T-helper 1 cell (primary cell): ENCODE measurements at regions not wholly inside any gene's neighbourhood (a gene's known extent, or its start where the extent isn't known, plus 50 kb on each side); places are given as distances from the start of the nearest gene placed in this dataset.

Experiments
- DNase-seq, 5 donors: peaks; one replicate each; pipeline ENCODE4 v3.0.0-alpha.2; 2012 to 2020

DNA sequence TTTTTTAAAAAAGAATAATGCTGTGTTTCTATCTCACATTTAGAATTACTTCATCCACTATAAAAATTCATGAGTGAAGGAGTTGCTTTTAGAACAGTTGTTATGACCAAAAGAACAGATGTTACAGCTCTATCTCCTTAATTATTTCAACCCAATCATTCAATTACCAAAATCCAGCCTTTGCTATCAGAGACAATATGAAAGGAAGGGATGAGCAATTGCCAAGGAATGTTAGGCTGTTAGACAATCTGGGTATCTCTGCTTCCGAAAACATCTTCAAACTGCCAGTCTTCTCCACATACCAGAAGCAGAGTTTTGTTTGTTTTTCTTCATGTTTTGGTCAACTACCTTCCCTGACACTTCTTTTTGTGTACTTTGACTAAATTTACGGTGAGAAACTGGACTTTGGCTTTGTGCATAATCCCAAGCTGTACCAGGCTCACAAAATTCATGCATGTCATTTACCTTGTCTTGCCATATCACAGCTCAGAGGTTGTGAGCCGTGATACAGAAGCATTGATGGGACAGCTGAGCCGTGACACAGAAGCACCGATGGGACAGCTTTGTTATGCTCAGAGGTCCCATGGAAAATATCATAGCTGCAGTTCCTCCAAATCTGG, 405.5 kb downstream of the KIF4B start:
- DNase-seq = no peak

DNA sequence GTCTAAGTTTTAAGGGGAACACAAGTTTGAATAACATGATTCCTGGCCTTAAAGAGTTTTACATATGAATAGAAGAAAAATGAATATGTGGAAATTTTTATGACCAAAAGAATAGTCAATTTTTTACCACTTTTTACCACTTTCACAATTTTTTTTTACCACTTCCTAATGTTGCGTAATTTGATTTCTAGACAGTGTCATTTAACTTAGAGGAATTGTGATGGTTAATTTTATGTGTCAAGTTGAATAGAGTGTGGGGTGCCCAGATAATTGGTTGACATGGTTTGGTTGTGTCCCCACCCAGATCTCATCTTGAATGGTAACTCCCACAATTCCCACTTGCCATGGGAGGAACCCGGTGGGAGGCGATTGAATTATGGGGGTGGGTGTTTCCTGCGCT, 416.6 kb downstream of the KIF4B start:
- no peak for DNase-seq

DNA sequence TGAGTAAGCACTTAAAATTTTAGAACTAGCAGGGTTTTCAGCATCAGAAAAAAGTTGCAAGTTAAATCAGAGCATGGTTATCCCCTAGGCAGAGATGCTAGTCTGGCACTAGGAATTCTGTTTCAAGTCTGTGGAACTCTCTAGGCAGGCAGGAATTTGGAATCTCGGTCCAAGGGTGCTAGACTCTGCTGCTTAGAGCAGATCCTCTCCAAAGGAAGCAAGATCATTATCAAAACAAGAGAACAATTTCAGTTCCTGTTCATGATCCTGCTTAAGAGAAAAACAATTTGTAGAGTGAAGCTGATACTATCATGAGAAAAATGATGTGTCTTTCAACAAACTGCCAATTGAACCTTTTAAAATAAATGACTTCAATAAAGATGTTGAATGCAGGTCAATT, 420.7 kb downstream of the KIF4B start:
- DNase-seq = no peak

DNA sequence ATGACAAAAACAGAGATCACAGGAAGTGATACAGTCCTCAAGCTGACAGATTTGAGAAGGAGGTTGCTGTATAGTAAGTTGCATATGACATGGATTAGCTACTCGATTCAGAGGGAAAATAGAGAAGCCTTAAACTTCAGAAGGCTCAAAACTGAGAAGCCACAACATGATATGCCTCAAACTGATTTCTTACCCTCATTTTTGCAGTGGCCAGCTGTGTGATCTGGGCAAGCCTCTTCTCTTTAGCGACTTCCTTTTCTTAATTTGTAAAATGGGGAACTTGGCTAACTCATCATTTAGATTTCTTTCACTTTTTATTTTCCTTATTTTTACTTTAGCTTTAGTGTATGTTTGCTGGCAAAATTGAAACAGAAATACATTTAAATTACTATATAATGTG, 421.1 kb downstream of the KIF4B start:
- no peak for DNase-seq

DNA sequence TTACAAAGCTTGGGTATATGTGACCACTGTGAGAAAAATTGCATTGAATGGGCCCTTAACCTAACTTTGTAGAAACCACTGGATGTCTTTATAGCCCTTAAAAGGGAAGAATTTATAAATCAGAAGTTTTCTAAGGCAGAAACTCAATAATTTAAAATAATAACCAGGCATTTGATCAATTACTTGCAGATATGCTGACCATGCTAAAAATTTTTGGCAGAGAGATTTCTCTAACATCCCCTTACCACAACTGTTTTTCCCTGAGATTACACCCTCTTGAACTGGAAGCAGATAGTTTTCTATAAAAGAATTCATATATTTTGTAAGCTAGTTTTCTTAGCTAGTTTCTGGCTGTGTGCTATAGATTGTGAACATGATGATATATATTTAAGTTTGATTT, 428.3 kb downstream of the KIF4B start:
- no peak for DNase-seq

DNA sequence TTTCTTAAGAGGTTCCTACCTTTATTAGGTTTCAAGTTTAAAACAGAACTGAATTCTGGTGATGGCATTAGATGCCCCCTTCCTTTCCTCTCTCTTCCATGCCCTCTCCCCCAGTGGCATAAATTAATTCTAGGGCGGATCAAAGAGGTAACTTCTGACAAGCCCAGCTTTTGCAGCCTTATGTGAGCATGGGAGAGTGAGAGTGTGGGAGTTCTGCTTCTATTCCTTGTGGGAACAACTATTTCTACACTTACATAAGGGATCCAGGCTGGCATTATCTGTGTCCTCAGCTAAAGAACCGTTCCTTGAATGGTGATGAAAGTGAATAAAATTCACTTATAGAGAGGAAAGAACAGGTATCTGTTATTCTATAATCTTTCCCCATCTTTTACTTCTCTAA, 437.6 kb downstream of the KIF4B start:
- no peak for DNase-seq

DNA sequence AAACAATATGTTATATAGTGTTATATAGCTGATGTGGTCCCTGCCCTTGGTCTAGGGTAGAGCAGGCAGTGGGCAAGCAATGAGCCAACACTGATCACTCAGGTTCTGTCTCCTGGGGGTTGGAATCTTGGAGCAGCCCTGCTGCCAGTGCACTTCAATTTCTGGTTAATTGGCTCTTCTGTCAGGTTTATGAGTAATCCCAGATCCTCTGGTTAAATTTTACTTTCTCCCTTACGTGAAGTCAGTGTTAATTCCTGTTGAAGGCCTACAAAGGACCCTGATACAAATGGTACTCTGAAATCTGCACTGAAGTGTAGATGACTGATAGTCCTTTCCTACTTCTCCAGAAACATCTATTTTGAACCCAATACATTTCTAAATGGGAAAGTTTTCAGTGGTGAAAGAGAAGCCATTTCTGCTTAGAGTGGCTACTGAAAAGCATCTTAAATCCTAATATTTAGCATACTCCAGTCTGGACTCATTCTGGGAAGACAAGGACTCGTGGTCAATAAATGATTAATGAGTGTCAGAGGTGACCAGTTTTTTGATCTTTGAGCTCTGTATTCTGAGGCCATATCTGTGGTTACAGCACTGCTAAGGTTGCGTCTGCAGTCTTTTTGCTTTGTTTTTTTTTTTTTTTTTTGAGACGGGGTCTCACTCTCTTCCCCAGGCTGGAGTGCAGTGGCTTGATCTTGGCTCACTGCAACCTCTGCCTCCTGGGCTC, 442.4 kb downstream of the KIF4B start:
- no peak for DNase-seq

DNA sequence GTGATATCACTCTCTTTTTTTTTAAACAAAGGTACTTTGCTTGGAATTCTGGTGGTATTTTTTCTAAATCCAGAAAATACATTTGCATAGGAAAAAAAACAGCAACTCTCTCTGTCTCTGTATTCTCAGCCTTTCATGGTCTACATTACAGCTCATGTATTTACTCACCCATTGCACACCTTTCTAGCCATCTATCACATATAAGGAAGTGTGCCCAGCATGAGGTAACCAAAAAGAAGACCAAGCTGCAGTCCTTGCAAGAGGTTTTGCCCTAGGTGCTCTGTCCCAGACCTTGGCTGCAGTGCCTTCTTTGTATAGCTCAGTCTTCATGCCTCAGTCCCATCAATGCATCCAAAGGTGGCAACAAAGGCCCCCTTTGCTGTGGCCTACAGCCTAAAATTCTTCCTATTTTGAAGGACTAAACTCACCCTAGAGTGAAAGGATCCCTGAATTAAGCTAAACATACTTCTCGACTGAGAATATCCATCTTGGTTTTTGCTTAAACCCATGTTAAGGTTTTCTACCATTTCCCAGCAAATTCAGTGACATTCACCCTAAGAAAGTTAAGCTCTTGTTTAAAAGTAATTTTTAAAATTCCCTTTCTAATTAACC, 446.4 kb downstream of the KIF4B start:
- DNase-seq = no peak

DNA sequence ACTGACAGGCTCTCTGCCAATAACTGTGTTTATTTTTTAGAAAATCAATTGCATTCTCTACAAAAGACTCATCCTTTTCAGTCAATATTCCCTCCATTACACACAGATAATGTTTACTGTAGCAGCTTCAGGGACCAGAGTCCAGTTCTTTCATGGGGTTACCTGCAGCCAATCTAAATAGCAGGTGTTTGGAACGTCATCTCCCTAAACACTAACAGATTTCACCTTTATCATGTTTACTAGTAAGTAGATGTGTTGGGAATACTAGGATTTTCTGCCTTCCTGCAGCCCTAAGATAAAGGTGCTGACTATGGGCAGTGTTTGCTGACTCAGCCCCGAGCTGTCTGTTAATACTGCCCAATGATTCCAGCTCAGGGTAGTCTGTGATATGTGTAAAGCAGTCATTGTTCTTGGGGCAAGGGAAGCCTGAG, 447.0 kb downstream of the KIF4B start:
- DNase-seq = no peak

DNA sequence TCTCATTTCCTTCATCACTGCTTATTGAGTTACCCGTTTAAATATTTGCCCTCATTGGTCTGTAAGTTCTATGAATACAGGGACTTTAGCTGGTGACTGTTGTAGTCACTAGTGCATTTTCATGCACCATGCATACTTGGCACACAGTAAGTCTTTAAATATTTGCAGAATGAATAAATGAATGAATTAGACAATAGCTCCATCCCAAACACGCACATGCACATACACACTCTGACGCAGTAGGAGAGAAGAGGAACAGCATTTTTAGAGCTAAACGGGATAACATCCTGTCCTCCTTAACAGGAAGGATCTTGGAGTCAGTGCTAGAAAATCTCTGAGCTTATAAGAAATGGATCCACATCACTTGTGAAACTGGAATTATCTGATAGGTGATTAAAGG, 447.7 kb downstream of the KIF4B start:
- no peak for DNase-seq

DNA sequence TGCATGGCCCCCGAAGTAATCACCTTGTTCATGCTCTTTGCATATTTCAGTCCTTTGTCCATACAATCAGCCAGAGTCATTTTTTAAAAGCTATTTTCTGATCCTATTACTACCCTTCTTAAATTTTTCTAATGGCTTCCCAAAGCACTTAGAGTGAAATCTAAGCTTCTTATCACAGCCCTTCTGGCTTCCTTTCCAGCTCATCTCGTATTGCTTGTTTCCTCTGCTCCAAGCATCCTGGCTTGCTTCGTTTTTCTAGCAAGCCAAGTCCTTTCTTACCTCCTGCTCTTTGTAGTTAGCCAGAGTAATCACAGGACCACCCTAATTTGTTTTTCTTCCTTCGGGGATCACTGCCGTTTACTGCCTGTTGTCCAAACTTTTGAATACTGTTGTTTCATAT, 453.3 kb downstream of the KIF4B start:
- DNase-seq = no peak

DNA sequence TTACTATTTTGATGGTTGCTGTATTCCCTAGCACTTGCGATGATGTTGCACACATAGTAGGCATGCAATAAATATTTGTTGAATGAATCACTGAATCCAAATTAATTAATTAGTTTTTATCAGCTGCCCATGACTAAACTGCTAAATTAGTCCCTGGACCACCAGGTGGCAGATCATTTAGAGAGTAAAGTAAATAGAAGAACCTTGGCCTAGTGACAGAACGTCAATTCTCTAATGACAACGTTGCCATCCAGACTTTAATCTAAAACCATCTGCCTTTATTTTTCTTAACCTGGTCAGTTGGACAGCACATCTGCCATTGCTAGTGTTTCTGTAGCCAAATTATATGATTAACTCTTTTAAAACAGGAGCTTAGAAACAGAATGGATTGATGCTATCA, 457.5 kb downstream of the KIF4B start:
- no peak for DNase-seq

DNA sequence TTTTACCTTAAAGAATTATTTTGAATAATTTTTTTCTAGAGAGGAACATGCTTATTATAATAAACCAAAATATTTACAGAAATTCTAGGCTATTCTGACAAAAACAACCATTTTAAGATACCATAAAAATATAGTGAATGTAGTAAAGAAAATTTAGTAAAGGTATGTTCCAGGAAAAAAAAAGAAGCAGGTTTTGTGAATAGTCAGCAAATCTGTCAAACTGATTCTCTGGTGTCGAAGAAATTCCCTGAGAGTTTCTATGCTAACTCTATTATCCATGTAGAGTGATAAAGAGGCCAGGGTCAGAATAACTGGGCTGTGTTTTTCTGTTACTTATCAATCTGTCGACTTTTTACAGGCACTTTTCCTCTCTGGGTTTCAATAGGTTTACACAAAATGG, 459.2 kb downstream of the KIF4B start:
- no peak for DNase-seq

DNA sequence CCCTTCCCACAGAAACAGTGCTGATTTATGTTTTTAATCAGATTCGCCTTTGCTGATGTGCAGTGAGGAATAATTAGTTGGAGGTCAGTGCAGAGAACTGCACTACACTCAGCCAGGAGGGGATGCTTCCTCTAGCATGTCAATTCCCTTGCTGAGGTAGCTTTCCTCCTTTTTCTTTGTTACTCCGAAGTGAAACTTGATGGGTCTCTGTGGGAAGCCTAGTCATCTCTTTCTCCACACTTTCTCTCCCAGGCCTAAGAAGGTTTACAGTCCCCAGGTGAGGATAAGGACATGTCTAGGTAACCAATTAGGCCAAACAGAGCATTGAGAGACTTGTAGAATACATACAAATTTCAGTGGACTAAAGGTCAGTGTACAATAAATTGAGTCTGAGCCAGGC, 461.8 kb downstream of the KIF4B start:
- DNase-seq = no peak

DNA sequence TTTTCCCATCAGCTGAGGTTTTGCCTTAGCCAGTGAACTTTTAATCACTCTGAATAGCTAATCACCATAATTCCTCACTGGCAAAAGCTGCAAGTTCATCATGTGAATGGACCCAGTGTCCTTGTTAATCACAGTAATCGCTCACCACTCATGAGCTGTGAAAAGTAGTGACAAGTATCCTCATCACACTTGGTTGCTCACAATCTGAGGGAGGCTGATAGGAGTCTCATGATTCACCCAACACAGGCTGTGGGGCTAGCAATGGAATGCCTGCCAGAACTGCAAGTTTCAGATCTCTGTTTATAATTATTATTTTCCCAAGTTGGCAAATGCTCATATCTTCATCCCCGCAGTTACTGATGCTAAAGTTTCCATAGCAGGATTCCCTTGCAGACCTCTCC, 467.2 kb downstream of the KIF4B start:
- DNase-seq = no peak

DNA sequence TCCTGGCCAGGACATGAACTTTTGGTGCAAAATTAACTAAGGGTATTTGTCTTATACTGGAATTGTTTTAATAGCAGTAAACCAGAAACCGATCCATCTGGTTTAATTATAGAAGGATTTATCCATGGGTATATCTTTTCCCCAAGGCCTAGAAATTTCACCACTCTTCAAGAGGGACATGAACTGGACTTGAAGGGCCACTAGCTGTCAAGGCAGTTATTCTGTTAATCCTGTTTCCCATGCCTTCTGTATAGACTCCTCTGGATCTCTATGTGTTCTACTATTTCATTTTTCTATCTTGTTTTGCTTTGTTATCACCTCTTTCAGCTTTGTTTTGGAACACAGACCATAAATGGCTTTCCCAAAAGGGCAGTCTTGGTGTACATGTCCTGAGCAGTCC, 467.6 kb downstream of the KIF4B start:
- DNase-seq = no peak

DNA sequence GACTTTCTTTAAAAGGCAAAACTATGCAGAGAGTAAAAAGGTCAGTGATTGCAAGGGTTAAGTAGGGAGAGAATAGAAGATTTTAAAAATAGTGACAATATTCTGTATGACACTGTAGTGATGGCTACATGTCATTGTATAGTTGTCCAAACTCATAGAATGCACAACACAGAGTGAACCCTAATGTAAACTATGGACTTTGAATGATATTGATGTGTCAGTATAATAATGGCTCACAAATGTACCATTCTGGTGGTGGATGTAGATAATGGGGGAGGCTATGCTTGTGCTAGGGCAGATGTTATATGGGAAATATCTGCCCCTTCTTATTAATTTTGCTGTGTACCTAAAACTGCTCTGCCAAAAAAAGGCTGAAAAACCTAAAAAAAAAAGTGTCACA, 468.9 kb downstream of the KIF4B start:
- DNase-seq = no peak

DNA sequence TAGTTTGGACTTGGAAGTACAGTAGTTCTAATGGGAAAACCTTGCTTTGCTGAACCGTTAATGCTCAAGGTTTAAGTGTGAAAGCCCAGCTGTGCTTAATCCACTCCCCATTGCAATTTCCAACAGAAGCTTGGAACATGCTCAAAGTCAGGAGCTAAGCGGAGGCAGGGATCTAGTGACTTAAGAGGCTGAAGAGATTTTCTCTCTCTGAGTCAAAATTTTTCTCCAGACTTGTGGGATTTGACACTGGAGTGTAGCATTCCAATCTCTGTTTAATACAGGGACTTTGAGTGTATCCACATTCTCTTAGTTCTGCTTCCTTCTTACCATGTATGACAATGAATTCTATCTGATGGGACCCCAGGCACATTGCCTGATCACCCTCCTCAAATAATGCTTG, 471.8 kb downstream of the KIF4B start:
- DNase-seq = no peak

DNA sequence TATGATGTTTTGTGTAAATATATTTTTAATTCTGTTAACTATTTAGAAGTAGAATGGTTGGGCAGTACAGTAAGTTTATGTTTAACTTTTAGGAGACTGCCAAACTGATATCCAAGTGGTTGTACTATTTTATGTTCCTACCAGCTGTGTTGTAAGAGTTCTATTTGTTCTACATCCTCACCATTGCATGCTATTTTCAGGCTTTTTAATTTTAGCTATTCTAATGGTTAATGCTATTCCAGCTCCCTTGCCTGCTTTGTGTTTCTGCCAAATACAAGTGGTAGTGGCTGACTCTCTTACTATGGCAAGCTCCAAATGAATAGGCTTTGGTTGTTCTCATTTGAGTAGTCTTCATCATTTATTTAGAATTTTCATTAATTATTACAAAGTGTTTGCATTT, 476.4 kb downstream of the KIF4B start:
- DNase-seq = no peak

DNA sequence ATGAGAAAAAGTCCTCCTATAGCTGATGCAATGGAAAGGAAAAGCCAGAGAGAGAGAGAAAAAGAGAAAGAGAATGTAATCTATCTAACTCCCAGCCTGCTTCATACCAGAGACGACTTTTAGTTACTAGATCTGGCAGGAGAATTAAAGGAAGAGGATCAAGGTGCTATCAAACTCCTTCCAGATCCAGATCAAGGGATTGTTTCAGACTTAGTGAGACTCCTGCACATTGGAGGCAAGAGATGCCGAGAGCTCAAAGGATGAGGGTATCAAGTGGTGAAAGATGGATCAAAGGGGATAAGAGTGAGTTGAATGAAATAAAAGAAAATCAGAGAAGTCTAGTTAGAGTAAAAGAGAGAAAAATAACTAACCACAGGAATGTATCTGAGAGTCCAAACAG, 478.6 kb downstream of the KIF4B start:
- no peak for DNase-seq

DNA sequence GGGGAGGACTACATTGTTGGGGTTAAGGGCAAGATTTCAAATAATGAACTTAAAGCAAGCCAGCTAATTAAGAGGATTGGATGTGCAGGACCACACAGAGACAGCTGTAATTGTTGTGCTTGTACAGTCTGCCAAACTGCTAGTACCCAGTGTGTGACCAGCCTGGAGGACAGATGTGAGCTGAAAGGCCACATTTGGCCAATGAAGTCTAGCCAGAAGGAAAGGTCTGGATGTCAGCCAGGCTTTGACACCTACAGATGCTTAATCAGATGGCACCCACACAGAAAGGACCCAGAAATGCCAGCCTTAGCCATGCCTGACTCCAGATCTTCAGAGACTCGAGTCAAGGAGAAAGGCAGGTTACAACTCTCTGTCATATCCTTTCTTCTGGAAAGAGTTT, 491.1 kb downstream of the KIF4B start:
- no peak for DNase-seq

DNA sequence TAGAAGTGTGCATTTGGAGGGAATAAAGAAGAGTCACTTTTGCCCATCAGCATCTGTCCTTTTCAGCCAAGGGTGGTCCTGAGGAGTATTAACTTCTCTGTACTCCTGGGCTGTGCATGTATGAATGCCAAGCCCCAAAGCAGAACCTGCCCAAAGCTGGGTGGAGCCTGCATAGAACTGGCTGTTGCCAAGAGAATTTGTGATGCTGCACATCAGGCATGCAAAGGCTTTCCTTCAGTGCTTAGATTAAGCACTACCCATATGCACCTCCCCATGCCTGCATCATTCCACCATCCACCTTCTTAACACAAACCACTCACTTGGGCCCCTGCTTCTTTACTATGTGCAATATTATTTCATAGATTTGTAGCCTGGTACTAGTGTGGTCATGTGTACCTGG, 493.8 kb downstream of the KIF4B start:
- no peak for DNase-seq

DNA sequence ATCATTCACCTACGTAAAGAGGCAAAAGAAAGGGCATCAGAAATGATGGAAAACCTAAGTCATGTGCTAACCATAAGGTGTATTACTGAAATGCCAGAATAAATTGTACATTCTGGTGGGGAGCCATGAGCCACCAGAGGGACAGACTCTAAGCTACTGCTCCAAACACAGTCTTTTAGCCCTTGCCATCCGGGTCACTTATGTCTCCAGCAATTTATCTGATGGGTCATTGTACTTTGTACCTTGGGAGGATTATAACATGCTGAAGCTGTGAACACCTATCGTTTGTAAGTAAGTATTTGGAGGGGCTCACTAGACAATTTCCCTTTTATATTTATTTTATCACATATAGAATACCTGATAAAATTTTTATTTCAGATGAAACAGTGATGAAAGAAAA, 495.1 kb downstream of the KIF4B start:
- no peak for DNase-seq

DNA sequence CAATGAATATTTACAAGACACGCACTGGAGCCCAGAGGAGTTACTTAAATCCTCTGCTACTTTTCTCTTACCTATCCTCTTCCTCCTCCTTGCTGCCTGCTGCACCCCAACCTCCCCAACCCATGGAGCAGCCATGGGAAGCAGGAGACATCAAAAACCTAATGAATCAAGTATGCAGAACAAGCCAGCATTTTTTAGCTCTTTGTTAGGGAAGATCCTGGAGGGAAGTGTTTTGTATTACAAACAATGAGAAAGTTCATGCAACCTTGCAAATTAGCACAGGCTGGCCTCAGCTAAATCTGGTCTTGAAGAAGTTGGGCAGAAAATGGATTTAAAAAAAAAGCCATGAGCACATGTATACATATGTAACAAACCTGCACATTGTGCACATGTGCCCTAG, 498.8 kb downstream of the KIF4B start:
- no peak for DNase-seq

DNA sequence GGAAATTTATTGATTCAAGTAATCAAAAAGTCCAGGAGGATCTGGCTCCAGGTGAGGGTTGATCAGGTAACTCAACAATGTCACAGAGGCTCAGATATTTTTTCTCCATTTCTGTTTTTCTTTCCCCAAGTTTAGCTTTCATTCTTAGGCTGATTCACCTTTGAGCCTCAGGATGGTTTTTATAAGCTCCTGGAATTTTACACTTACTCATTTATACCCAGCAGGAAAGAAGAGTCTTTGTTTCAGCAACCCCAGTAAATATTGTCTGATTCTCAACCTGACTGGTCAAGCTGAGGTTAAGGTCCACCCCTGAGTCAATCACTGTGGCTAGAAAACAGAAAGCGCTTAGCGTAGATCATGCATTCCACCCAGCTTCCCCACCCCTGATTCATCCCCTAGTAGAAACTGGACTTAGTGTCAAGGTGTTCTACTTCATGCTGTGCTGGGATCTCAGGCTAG, 500.6 kb downstream of the KIF4B start:
- DNase-seq = no peak
